GM23248 (cell line): ENCODE measurements at regions not wholly inside any gene's neighbourhood (a gene's known extent, or its start where the extent isn't known, plus 50 kb on each side); places are given as distances from the start of the nearest gene placed in this dataset.

Source experiments
- DNase-seq: peaks from one replicate; pipeline ENCODE4 v3.0.0-alpha.2; 2015
- H2AFZ ChIP-seq: fragments of 200-600 bp; sonication (generic); 2 replicates; pipeline ENCODE4 v1.6.1; 2016; ENCODE audit warnings: antibody characterized with exemption
- H3F3A ChIP-seq: fragments of 200-600 bp; sonication (generic); 2 replicates; pipeline ENCODE4 v1.6.1; 2016; ENCODE audit warnings: mild to moderate bottlenecking, antibody characterized with exemption, mixed run types; ENCODE audit not compliant: insufficient read depth
- H3K27ac ChIP-seq: fragments of 200-600 bp; sonication (generic); 2 replicates; pipeline ENCODE4 v1.5.1; 2016; ENCODE audit warnings: mild to moderate bottlenecking
- H3K27me3 ChIP-seq: fragments of 200-600 bp; sonication (generic); replicated peaks from 2 replicates; pipeline ENCODE4 v1.6.1; 2016; ENCODE audit warnings: mild to moderate bottlenecking; ENCODE audit not compliant: insufficient read depth
- H3K36me3 ChIP-seq: fragments of 200-600 bp; sonication (generic); 2 replicates; pipeline ENCODE4 v1.6.1; 2016; ENCODE audit warnings: low read depth, mild to moderate bottlenecking
- H3K4me1 ChIP-seq: fragments of 200-600 bp; sonication (generic); 2 replicates; pipeline ENCODE4 v1.6.1; 2016; ENCODE audit warnings: mild to moderate bottlenecking; ENCODE audit not compliant: insufficient read depth
- H3K4me2 ChIP-seq: fragments of 200-600 bp; sonication (generic); one replicate; pipeline ENCODE4 v1.6.1; 2016; ENCODE audit warnings: mild to moderate bottlenecking; ENCODE audit not compliant: unreplicated experiment
- H3K4me3 ChIP-seq: fragments of 200-600 bp; sonication (generic); 2 replicates; pipeline ENCODE4 v1.5.1; 2016; ENCODE audit warnings: mild to moderate bottlenecking
- H3K79me2 ChIP-seq: fragments of 200-600 bp; sonication (generic); 2 replicates; pipeline ENCODE4 v1.6.1; 2016; ENCODE audit warnings: mild to moderate bottlenecking; ENCODE audit not compliant: insufficient read depth
- H3K9ac ChIP-seq: fragments of 200-600 bp; sonication (generic); 2 replicates; pipeline ENCODE4 v1.6.1; 2016; ENCODE audit warnings: mild to moderate bottlenecking
- H3K9me2 ChIP-seq: fragments of 200-600 bp; sonication (generic); 2 replicates; pipeline ENCODE4 v1.6.1; 2016; ENCODE audit warnings: mixed run types, mild to moderate bottlenecking, moderate library complexity; ENCODE audit not compliant: insufficient read depth
- H3K9me3 ChIP-seq: fragments of 200-600 bp; sonication (generic); one replicate; pipeline ENCODE4 v1.6.1; 2017; ENCODE audit warnings: low read depth
- H4K20me1 ChIP-seq: fragments of 200-600 bp; sonication (generic); 2 replicates; pipeline ENCODE4 v1.6.0; 2016; ENCODE audit not compliant: insufficient read depth
- EZH2 ChIP-seq: fragments of 200-600 bp; sonication (generic); IDR thresholded peaks from 2 replicates; pipeline ENCODE4 v1.6.1; 2018; ENCODE audit warnings: antibody characterized with exemption, mild to moderate bottlenecking; ENCODE audit not compliant: insufficient read depth, poor library complexity, severe bottlenecking
- EZH2phosphoT487 ChIP-seq: fragments of 200-600 bp; sonication (generic); IDR thresholded peaks from 2 replicates; pipeline ENCODE4 v1.6.1; 2018; ENCODE audit warnings: antibody characterized with exemption, moderate library complexity, mild to moderate bottlenecking, low read depth; ENCODE audit not compliant: insufficient read depth
- WGBS, 2 experiments: methylation state at CpG; one replicate each; pipeline ENCODE4 v1.1.6; 2015 to 2017; ENCODE audit warnings: low lambda C conversion rate in 2 of 2, low coverage in 1 of 2; ENCODE audit errors: missing lambda C conversion rate in 2 of 2; 5-methylcytosine and 5-hydroxymethylcytosine counted together
- in situ Hi-C: fragments of 300-500 bp; cut with MboI; formaldehyde crosslinking; loops from 2 replicates; pipeline ENCODE4 v1.15.0; 2020

- Histone ChIP-seq H3K4me2 (peak overlapping the region; percentile 16), H3K79me2 (no peaks in the 10 kb centered on the region), H3F3A (peaks cover 9% of the 10 kb centered on the region), H3K27me3 (no peaks in the 10 kb centered on the region), H3K9me3 (no peaks in the 10 kb centered on the region), H3K27ac (peak overlapping the region; percentile 44), H2AFZ (peak overlapping the region; percentile 49), H3K9ac (no peak overlapping the region), H3K9me2 (no peaks in the 10 kb centered on the region), H3K4me1 (peaks cover 17% of the 10 kb centered on the region), H4K20me1 (no peaks in the 10 kb centered on the region), H3K36me3 (no peaks in the 10 kb centered on the region), H3K4me3 (no peak overlapping the region)
- WGBS, 2 experiments = 80 to 100% methylated on average over 1 of the region's 1 CpG
- in situ Hi-C loops = no loop called here
- DNase-seq = peak; percentile 10
- no peak for TF ChIP-seq EZH2phosphoT487
- no peak for TF ChIP-seq EZH2
These were observed 93.8 kb upstream of the MARCKS start for GRCh38 chr6:113763311-113763766.

- WGBS, 2 experiments = 28% methylated on average over 2 of the region's 2 CpGs
- Histone ChIP-seq H3K9me3 (no peaks in the 10 kb centered on the region), H3K4me2 (peak overlapping the region; percentile 16), H3K36me3 (no peaks in the 10 kb centered on the region), H3K79me2 (no peaks in the 10 kb centered on the region), H4K20me1 (no peaks in the 10 kb centered on the region), H3K9ac (no peak overlapping the region), H3F3A (peaks cover 9% of the 10 kb centered on the region), H3K27ac (peak overlapping the region; percentile 44), H3K4me3 (no peak overlapping the region), H2AFZ (peak overlapping the region; percentile 49), H3K27me3 (no peaks in the 10 kb centered on the region), H3K4me1 (peaks cover 17% of the 10 kb centered on the region), H3K9me2 (no peaks in the 10 kb centered on the region)
- TF ChIP-seq EZH2phosphoT487 (no peak), EZH2 (no peak)
- DNase-seq = peak; percentile 87
- in situ Hi-C loops = no loop called here
These were observed 93.3 kb upstream of the MARCKS start for GRCh38 chr6:113763876-113764275.

- DNase-seq = no peak
- in situ Hi-C loops = no loop called here
- peaks cover 9% of the 10 kb centered on the region for H3F3A ChIP-seq
- H3K4me2 ChIP-seq = no peak overlapping the region
- H3K27ac ChIP-seq = no peak overlapping the region
- H3K9me2 ChIP-seq = no peaks in the 10 kb centered on the region
- no peaks in the 10 kb centered on the region for H3K27me3 ChIP-seq
- no peaks in the 10 kb centered on the region for H3K79me2 ChIP-seq
- no peak for TF ChIP-seq EZH2phosphoT487
- TF ChIP-seq EZH2 = no peak
- 93 to 100% methylated on average over 1 of the region's 1 CpG for WGBS, 2 experiments
- no peak overlapping the region for H3K4me3 ChIP-seq
- H3K9me3 ChIP-seq = no peaks in the 10 kb centered on the region
- peaks cover 17% of the 10 kb centered on the region for H3K4me1 ChIP-seq
- no peaks in the 10 kb centered on the region for H4K20me1 ChIP-seq
- no peak overlapping the region for H3K9ac ChIP-seq
- no peaks in the 10 kb centered on the region for H3K36me3 ChIP-seq
- no peak overlapping the region for H2AFZ ChIP-seq
These were observed 91.2 kb upstream of the MARCKS start for GRCh38 chr6:113765909-113766308.

- in situ Hi-C loops = no loop called here
- TF ChIP-seq EZH2phosphoT487 (no peak), EZH2 (no peak)
- Histone ChIP-seq H3K9me2 (no peaks in the 10 kb centered on the region), H4K20me1 (no peaks in the 10 kb centered on the region), H3K27me3 (no peaks in the 10 kb centered on the region), H3K36me3 (no peaks in the 10 kb centered on the region), H3K27ac (no peak overlapping the region), H3K9me3 (no peaks in the 10 kb centered on the region), H3K79me2 (no peaks in the 10 kb centered on the region), H3K4me2 (no peak overlapping the region), H3K9ac (no peak overlapping the region), H3F3A (peaks cover 8% of the 10 kb centered on the region), H2AFZ (no peak overlapping the region), H3K4me3 (no peak overlapping the region), H3K4me1 (peaks cover 12% of the 10 kb centered on the region)
- 95 to 97% methylated on average over 3 of the region's 3 CpGs for WGBS, 2 experiments
- DNase-seq = no peak
These were observed 89.2 kb upstream of the MARCKS start for GRCh38 chr6:113767985-113768384.

- no peaks in the 10 kb centered on the region for H3K9me3 ChIP-seq
- peaks cover 13% of the 10 kb centered on the region for H3K4me1 ChIP-seq
- no peaks in the 10 kb centered on the region for H3K9me2 ChIP-seq
- no peaks in the 10 kb centered on the region for H3K36me3 ChIP-seq
- H3K27ac ChIP-seq = no peak overlapping the region
- H3K4me2 ChIP-seq = no peak overlapping the region
- no peak overlapping the region for H3K4me3 ChIP-seq
- no peak for DNase-seq
- no peaks in the 10 kb centered on the region for H3K27me3 ChIP-seq
- in situ Hi-C loops = no loop called here
- H3K9ac ChIP-seq = no peak overlapping the region
- no peak for TF ChIP-seq EZH2phosphoT487
- TF ChIP-seq EZH2 = no peak
- no peaks in the 10 kb centered on the region for H4K20me1 ChIP-seq
- WGBS, 2 experiments = 97 to 100% methylated on average over 1 of the region's 1 CpG
- H3K79me2 ChIP-seq = no peaks in the 10 kb centered on the region
- H3F3A ChIP-seq = no peaks in the 10 kb centered on the region
- no peak overlapping the region for H2AFZ ChIP-seq
These were observed 84.2 kb upstream of the MARCKS start for GRCh38 chr6:113772961-113773360.
